ENCODE measurements at regions not wholly inside any gene's neighbourhood (a gene's known extent, or its start where the extent isn't known, plus 50 kb on each side); places are given as distances from the start of the nearest gene placed in this dataset.

DNA sequence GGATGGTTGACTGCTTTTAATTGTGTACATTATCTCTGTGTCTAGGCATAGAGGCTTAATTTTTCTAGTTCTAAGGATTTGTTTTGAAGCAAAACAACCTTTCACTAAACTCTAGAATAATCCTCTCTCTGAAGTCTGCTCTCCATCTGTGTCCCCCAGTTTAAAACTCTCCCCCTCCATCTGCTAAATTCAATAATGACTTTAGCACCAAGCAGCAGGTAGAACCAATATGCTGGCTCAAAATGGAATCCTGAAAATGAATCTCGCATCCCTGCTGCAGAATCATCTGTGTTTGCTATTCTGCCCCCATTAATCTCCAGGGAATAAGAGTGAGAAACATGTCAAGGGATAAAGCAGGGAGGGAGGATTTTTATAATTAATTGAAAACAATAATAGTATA lies 111.8 kb downstream of the TUSC7 start:
- ChIA-PET POLR2A (no interaction called here), CTCF (no interaction called here)
- no peaks in the 10 kb centered on the region for H3K9me3 Mint-ChIP-seq
- intact Hi-C loops (cut with micrococcal nuclease): no loop called here
- no peak overlapping the region for H3K4me3 Mint-ChIP-seq
- no peaks in the 10 kb centered on the region for H3K36me3 Mint-ChIP-seq
- H3K27ac Mint-ChIP-seq: no peak overlapping the region
- no peak for DNase-seq
- H3K4me1 Mint-ChIP-seq (ENCODE audit: low read depth): no peaks in the 10 kb centered on the region
- H3K27me3 Mint-ChIP-seq: no peaks in the 10 kb centered on the region

DNA sequence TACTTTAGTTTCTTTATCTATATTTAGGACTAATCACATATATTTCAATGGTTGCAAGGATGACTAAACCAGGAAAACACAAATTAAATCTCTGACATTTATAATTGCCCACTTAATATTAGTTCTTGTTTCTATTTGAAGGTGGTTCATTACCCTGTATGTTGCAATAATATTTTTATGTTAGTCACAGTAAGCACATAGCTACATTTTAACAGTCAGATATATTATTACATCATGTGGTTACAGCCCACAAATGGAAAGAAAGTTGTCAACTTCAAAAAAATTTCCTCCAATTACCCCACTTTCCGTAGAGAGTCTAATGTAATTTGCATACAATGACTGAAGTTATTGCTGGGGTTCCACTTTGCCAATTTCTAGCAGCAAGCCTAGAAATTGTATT lies 114.6 kb downstream of the TUSC7 start:
- Mint-ChIP-seq H3K36me3 (no peaks in the 10 kb centered on the region), H3K4me1 (ENCODE audit: low read depth) (no peaks in the 10 kb centered on the region), H3K27me3 (no peaks in the 10 kb centered on the region), H3K27ac (no peak overlapping the region), H3K4me3 (no peak overlapping the region), H3K9me3 (no peaks in the 10 kb centered on the region)
- intact Hi-C loops (cut with micrococcal nuclease): no loop called here
- POLR2A ChIA-PET: no interaction called here
- DNase-seq: no peak
- CTCF ChIA-PET: no interaction called here

DNA sequence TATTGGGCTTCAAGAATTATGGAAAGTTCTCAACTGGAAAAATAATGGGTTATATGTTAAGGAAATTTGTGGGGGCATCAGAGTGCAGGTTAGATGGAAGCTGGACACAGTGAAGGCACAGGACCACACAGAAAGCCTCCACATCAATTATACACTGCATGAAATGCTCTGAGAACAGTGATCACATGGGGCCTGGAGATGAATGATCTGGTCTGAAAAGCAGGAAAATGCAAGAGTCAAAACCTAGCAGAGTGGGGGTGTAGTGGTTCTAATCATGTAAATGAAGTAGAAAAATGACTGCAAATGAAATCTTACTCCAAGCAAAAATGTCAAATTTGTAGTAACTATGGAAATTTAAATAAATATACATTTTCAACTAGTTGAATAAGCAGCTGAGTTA lies 123.6 kb downstream of the TUSC7 start:
- Mint-ChIP-seq H3K36me3 (no peaks in the 10 kb centered on the region), H3K4me3 (no peak overlapping the region), H3K9me3 (no peaks in the 10 kb centered on the region), H3K27ac (no peak overlapping the region), H3K4me1 (ENCODE audit: low read depth) (no peaks in the 10 kb centered on the region), H3K27me3 (no peaks in the 10 kb centered on the region)
- POLR2A ChIA-PET: no interaction called here
- DNase-seq: no peak
- CTCF ChIA-PET: no interaction called here
- intact Hi-C loops (cut with micrococcal nuclease): no loop called here

DNA sequence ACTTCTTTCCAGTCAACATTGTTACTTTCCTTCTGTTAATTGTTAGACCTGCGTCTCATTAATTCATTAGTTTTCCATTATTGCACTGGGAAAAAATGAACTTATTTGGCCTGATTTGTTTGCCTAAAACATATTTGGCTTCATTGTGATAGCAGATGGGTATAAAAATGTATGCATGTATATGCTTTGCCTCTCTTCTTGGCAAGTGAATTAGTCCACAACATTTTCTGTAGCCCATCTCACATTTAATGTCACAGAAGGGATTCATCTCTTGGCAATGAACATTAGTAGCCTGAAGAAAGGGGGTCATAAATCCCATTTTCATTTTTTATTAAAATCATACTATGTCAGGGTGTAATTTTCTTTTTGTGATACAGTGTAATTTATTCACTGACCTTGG lies 125.2 kb downstream of the TUSC7 start:
- no peak for DNase-seq
- Mint-ChIP-seq H3K27ac (no peak overlapping the region), H3K4me1 (ENCODE audit: low read depth) (no peaks in the 10 kb centered on the region), H3K27me3 (no peaks in the 10 kb centered on the region), H3K9me3 (no peaks in the 10 kb centered on the region), H3K36me3 (no peaks in the 10 kb centered on the region), H3K4me3 (no peak overlapping the region)
- CTCF ChIA-PET: no interaction called here
- intact Hi-C loops (cut with micrococcal nuclease): no loop called here
- POLR2A ChIA-PET: no interaction called here

DNA sequence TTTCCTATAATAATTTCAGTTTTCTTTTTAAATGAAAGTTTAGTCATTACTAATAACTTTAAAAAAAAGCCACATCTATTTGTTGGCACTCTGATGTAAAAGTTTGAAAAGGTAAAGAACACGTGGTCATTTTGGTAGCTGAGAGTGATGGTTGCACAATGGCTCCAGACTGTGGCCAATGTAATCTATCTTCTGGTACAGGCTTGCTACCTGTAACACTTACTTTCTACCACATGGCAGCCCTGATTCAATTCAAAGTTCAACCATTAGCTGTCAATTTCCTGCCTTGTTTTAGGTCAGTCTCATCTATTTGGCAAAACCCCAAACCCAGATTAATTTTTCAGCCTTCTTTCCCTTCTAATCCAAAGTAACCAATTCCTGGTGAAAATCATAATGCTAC lies 126.1 kb downstream of the TUSC7 start:
- intact Hi-C loops (cut with micrococcal nuclease): no loop called here
- ChIA-PET CTCF (no interaction called here), POLR2A (no interaction called here)
- H3K27me3 Mint-ChIP-seq: no peaks in the 10 kb centered on the region
- no peak overlapping the region for H3K27ac Mint-ChIP-seq
- no peaks in the 10 kb centered on the region for H3K9me3 Mint-ChIP-seq
- H3K4me3 Mint-ChIP-seq: no peak overlapping the region
- no peaks in the 10 kb centered on the region for H3K36me3 Mint-ChIP-seq
- H3K4me1 Mint-ChIP-seq (ENCODE audit: low read depth): no peaks in the 10 kb centered on the region
- no peak for DNase-seq

DNA sequence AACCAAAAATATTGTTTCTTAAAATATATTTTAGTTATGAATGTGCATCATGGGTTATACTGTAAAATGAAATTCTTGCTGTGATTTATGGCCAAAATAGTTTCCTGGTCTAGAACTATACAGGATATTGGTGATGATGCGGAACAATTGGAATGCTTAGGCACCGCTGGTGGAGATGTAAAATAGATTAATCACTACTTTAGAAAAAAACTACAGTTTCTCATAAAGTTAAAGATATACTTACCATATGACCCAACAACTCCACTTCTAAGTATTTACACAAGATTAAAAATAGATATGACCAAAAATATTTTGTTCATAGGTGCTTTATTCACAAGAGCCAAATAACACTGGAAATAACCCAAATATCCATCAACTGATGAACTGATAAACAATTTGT lies 126.7 kb downstream of the TUSC7 start:
- no peaks in the 10 kb centered on the region for H3K4me1 Mint-ChIP-seq (ENCODE audit: low read depth)
- POLR2A ChIA-PET: no interaction called here
- CTCF ChIA-PET: no interaction called here
- H3K27ac Mint-ChIP-seq: no peak overlapping the region
- no peak overlapping the region for H3K4me3 Mint-ChIP-seq
- H3K9me3 Mint-ChIP-seq: no peaks in the 10 kb centered on the region
- no peaks in the 10 kb centered on the region for H3K36me3 Mint-ChIP-seq
- intact Hi-C loops (cut with micrococcal nuclease): no loop called here
- no peak for DNase-seq
- no peaks in the 10 kb centered on the region for H3K27me3 Mint-ChIP-seq

DNA sequence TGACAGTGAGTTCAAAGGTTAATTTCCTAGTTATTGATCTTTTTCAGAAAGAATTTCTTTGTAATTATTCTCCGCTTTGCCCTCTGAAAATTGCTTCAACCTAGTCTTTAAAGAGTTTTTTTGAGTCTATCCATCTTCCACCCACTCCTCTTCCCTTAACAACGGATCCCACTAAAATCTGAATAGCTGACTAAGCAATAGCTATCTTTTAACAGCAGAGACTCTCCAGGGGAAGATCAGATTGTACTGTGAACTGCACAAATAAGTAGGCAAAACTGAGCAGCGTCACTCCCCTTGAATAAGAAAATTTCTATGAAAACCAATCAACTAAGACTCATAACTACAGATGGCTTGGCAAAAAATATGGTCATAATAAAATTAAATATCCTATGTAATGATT lies 127.9 kb downstream of the TUSC7 start:
- H3K27me3 Mint-ChIP-seq: no peaks in the 10 kb centered on the region
- H3K27ac Mint-ChIP-seq: no peak overlapping the region
- DNase-seq: no peak
- H3K9me3 Mint-ChIP-seq: no peaks in the 10 kb centered on the region
- intact Hi-C loops (cut with micrococcal nuclease): no loop called here
- H3K4me3 Mint-ChIP-seq: no peak overlapping the region
- POLR2A ChIA-PET: no interaction called here
- H3K36me3 Mint-ChIP-seq: no peaks in the 10 kb centered on the region
- no peaks in the 10 kb centered on the region for H3K4me1 Mint-ChIP-seq (ENCODE audit: low read depth)
- CTCF ChIA-PET: no interaction called here

DNA sequence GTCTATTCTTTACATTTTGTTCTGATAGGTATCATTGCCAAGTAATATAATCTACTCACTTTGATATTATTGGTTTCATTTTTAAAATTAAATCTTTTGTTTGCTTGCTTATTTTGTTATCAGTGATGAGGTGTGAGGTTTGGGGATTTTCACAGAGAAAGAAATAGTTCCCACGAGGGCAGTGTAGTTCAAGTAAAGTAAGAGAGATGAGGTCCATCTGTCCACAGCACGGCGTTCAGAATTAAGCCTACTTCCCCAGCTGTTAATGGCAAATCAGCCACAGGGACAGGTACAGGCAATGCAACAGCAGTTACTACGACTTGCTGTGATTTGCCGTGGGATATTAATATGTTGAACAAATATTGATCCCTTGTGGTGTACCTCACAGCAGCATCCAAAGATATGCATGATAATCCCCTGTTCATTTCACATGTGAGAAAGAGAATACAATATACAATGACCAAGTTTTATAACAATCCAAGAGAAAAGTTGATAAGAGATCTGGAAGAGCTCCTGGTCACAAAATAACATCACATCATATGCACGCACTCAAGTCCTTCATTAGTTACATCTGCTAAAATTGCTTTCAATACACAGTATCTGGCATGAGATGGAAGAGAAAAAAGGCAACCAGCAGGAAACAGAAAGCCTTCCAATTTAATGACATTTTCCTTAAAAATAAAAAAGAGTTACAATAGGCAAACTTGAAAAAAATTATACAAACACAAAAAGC lies 131.6 kb downstream of the TUSC7 start:
- CTCF ChIA-PET: no interaction called here
- intact Hi-C loops (cut with micrococcal nuclease): no loop called here
- no peak for DNase-seq
- H3K4me1 Mint-ChIP-seq (ENCODE audit: low read depth): no peaks in the 10 kb centered on the region
- H3K27me3 Mint-ChIP-seq: no peaks in the 10 kb centered on the region
- H3K9me3 Mint-ChIP-seq: no peaks in the 10 kb centered on the region
- no peaks in the 10 kb centered on the region for H3K36me3 Mint-ChIP-seq
- H3K4me3 Mint-ChIP-seq: no peak overlapping the region
- POLR2A ChIA-PET: no interaction called here
- H3K27ac Mint-ChIP-seq: no peak overlapping the region

DNA sequence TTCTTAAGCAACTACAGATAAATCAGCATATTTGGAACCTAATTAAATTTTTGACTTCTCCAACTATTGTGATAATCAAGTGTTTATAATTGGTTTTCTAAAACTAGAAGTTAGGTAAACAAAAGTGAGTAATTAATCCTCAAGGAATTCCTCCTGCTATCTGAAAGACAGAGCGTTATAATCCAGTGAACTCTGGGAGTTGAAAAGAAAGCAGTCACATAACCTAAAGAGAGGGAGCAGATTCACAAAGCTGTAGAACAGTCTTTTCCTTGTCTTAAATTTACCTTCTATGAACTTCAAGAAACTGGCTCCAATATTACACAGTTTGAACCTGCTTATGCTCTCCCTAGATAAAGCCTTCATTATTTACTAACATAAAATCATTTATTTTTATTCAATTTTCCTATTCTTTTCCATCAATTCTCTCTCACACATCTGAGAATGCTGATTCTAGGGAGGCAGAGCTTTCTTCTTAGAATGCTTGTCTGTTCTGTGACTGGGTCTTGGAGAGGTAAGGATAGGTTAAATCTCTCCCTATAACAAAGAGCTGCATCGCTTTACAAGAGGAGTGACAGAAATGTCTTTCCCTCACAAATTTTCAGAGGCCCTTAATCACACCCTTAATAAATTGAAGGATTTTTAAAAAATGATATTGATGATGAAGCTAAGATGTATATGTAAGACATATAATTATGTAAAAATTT lies 132.8 kb downstream of the TUSC7 start:
- CTCF ChIA-PET: no interaction called here
- intact Hi-C loops (cut with micrococcal nuclease): no loop called here
- POLR2A ChIA-PET: no interaction called here
- no peaks in the 10 kb centered on the region for H3K27me3 Mint-ChIP-seq
- DNase-seq: no peak
- no peak overlapping the region for H3K27ac Mint-ChIP-seq
- H3K4me3 Mint-ChIP-seq: no peak overlapping the region
- H3K36me3 Mint-ChIP-seq: no peaks in the 10 kb centered on the region
- no peaks in the 10 kb centered on the region for H3K4me1 Mint-ChIP-seq (ENCODE audit: low read depth)
- H3K9me3 Mint-ChIP-seq: no peaks in the 10 kb centered on the region

DNA sequence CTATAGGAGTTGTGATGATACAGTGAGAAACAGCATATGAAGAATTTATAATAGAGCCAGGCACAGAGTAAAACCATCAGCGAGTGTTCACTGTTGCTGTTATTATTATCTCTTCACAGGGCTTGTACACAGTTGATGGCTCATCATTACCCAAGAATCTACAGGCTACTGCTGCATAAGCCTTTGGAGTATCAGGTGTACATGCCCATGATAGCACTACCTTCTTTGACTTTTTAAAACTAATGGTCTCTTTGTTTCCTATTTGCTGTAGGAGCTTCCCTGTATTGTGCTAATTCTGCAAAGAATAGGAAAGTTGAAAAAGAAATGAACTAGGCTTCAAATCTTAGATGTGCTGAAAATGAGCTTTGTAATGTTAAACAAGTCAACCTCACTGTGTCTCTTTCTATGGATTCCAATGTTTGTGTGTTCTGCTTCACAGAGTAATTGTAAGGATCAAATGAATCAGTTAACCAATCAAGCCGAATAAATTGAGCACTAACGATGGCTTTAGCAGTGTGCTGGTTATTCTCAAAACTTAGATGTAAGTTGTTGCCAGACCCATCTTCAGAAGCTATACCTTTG lies 138.8 kb downstream of the TUSC7 start:
- ChIA-PET POLR2A (no interaction called here), CTCF (no interaction called here)
- Mint-ChIP-seq H3K4me1 (ENCODE audit: low read depth) (no peaks in the 10 kb centered on the region), H3K27me3 (no peaks in the 10 kb centered on the region), H3K9me3 (peaks cover 3% of the 10 kb centered on the region), H3K4me3 (no peak overlapping the region), H3K27ac (no peak overlapping the region), H3K36me3 (no peaks in the 10 kb centered on the region)
- intact Hi-C loops (cut with micrococcal nuclease): no loop called here
- DNase-seq: no peak

DNA sequence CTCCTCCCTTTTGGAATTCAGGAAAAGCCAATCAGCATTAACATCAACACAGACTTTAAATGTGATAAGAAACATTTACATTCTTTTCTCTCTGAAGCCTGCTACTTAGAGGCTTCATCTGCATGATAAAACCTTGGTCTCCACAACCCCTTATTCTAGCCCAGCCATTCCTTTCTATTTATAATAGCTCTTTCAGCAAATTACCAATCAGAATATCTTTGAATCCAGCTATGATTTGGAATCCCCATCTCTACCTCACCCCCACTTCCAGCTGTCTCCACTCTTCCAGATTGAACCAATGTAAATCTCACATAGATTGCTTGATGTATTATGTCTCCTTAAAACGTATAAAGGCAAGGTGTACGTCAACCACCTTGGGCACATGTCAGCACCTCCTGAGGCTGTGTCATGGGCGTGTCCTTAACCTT lies 139.7 kb downstream of the TUSC7 start:
- Mint-ChIP-seq H3K4me3 (no peak overlapping the region), H3K27me3 (no peaks in the 10 kb centered on the region), H3K4me1 (ENCODE audit: low read depth) (no peaks in the 10 kb centered on the region), H3K36me3 (no peaks in the 10 kb centered on the region), H3K9me3 (peaks cover 3% of the 10 kb centered on the region), H3K27ac (no peak overlapping the region)
- intact Hi-C loops (cut with micrococcal nuclease): no loop called here
- no peak for DNase-seq
- CTCF ChIA-PET: no interaction called here
- POLR2A ChIA-PET: no interaction called here

DNA sequence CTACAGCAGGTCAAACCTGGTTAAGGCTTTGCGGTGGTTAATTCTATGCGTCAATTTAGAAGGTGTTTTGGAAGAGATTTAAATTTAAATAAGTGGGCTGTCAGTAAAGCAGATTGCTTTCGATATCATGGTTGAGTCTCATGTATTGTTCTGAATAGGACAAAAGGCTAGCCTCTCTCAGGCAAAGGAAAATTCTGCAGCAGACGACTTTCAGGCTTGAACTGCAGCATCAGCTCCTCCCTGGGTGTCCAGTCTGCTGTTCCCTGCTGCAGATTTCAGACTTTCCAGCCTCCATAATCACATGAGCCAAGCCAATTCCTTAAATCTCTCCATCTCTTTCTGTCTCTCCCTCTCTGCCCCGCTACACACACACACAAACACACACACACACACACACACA lies 143.2 kb downstream of the TUSC7 start:
- no peak overlapping the region for H3K27ac Mint-ChIP-seq
- no peaks in the 10 kb centered on the region for H3K4me1 Mint-ChIP-seq (ENCODE audit: low read depth)
- no peaks in the 10 kb centered on the region for H3K27me3 Mint-ChIP-seq
- intact Hi-C loops (cut with micrococcal nuclease): no loop called here
- POLR2A ChIA-PET: no interaction called here
- CTCF ChIA-PET: no interaction called here
- no peak overlapping the region for H3K4me3 Mint-ChIP-seq
- H3K9me3 Mint-ChIP-seq: peaks cover 3% of the 10 kb centered on the region
- DNase-seq: no peak
- H3K36me3 Mint-ChIP-seq: no peaks in the 10 kb centered on the region

DNA sequence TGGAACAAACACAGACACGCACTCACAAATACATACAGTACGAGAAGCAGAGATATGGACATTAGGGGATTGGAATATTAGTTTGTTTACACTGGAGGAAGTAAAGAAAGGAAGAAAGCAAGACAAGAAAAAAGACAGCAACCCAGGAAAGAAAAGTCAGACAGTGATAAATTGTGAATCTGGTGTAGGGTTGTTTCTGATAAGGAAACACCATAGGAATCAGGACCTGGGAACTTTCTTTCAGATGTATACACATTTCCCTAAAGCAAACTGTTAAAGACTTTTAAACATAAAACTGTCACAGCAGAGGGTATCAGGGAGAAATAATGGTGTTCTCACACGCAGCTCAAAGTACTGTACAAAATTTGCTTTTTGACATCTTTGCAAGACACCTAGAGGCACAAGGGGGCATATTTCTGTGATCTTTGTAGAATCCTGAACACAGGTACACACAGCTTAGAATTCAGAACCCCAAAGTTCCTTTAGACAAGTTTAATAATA lies 153.7 kb downstream of the TUSC7 start:
- ChIA-PET POLR2A (no interaction called here), CTCF (no interaction called here)
- intact Hi-C loops (cut with micrococcal nuclease): loop anchor here (10.0 kb wide), 1 partner anchor 1131 kb away; no protein-coding TSS in a partner anchor
- no peaks in the 10 kb centered on the region for H3K27me3 Mint-ChIP-seq
- H3K9me3 Mint-ChIP-seq: no peaks in the 10 kb centered on the region
- no peaks in the 10 kb centered on the region for H3K36me3 Mint-ChIP-seq
- H3K4me1 Mint-ChIP-seq (ENCODE audit: low read depth): no peaks in the 10 kb centered on the region
- no peak overlapping the region for H3K27ac Mint-ChIP-seq
- DNase-seq: no peak
- no peak overlapping the region for H3K4me3 Mint-ChIP-seq
